Endothelial cell (in vitro differentiated cells): ENCODE measurements at regions not wholly inside any gene's neighbourhood (a gene's known extent, or its start where the extent isn't known, plus 50 kb on each side); places are given as distances from the start of the nearest gene placed in this dataset.

Experiments
- DNase-seq: peaks from one replicate; pipeline ENCODE4 v3.0.0; 2021; ENCODE audit warnings: low spot score
- H3K27ac Mint-ChIP-seq: one replicate; pipeline ENCODE4 v1.8.0; 2021; ENCODE audit warnings: mixed read lengths, inconsistent platforms; ENCODE audit not compliant: unreplicated experiment
- H3K27me3 Mint-ChIP-seq: one replicate; pipeline ENCODE4 v1.8.0; 2021; ENCODE audit warnings: mild to moderate bottlenecking, moderate library complexity, mixed read lengths, inconsistent platforms; ENCODE audit not compliant: unreplicated experiment
- H3K36me3 Mint-ChIP-seq: one replicate; pipeline ENCODE4 v1.8.0; 2021; ENCODE audit warnings: mild to moderate bottlenecking, low read depth, mixed read lengths, inconsistent platforms; ENCODE audit not compliant: unreplicated experiment
- H3K4me1 Mint-ChIP-seq: one replicate; pipeline ENCODE4 v1.8.0; 2021; ENCODE audit warnings: mild to moderate bottlenecking, mixed read lengths, inconsistent platforms; ENCODE audit not compliant: unreplicated experiment
- H3K4me3 Mint-ChIP-seq: one replicate; pipeline ENCODE4 v1.8.0; 2021; ENCODE audit warnings: mild to moderate bottlenecking, mixed read lengths, inconsistent platforms; ENCODE audit not compliant: unreplicated experiment
- H3K9me3 Mint-ChIP-seq: one replicate; pipeline ENCODE4 v1.8.0; 2021; ENCODE audit warnings: mixed read lengths, inconsistent platforms; ENCODE audit not compliant: unreplicated experiment
- TF ChIP-seq, protein P1 (sequence below): fragments of 200-600 bp; sonication (generic); IDR thresholded peaks from one replicate; pipeline ENCODE4 v1.5.0; 2021; ENCODE audit warnings: antibody characterized with exemption; ENCODE audit not compliant: unreplicated experiment

DNA sequence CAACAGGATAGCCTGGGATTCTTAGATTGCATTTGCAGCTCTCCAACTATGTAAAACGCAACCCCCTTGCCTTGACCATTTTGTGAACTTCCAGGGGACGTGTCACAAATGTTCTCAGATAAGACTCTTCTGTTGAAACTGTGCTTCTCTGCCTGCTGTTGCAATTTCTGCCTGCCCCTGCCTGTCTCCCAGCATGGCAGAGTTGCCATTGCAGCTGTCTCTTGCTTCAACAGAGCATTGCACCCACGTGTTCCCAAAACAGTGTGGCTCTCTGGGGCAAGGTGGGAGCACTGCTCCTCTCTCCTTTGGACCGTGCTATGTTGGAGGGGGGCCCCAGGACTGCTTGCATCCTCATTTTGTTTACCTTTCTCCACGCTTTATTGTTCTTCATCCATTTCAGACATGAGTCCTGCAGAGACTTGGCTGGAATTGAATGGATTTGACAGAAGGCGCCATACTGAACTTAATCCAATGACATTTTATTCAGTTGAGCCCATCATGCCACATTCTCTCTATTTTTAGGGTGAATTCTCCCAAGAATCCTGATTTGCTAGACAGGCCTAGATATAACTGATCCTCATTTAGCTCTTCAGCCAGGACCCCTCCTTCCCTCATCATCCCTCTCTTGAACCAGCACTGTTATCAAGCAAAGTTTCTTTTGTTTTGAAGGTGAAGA, 90.7 kb downstream of the MAT2B start:
- H3K27ac Mint-ChIP-seq: no peak overlapping the region
- DNase-seq: no peak
- H3K27me3 Mint-ChIP-seq: peaks cover 1% of the 10 kb centered on the region
- no peaks in the 10 kb centered on the region for H3K4me1 Mint-ChIP-seq
- no peaks in the 10 kb centered on the region for H3K36me3 Mint-ChIP-seq
- TF ChIP-seq, protein P1, sequence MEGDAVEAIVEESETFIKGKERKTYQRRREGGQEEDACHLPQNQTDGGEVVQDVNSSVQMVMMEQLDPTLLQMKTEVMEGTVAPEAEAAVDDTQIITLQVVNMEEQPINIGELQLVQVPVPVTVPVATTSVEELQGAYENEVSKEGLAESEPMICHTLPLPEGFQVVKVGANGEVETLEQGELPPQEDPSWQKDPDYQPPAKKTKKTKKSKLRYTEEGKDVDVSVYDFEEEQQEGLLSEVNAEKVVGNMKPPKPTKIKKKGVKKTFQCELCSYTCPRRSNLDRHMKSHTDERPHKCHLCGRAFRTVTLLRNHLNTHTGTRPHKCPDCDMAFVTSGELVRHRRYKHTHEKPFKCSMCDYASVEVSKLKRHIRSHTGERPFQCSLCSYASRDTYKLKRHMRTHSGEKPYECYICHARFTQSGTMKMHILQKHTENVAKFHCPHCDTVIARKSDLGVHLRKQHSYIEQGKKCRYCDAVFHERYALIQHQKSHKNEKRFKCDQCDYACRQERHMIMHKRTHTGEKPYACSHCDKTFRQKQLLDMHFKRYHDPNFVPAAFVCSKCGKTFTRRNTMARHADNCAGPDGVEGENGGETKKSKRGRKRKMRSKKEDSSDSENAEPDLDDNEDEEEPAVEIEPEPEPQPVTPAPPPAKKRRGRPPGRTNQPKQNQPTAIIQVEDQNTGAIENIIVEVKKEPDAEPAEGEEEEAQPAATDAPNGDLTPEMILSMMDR: no peak
- no peaks in the 10 kb centered on the region for H3K9me3 Mint-ChIP-seq
- no peak overlapping the region for H3K4me3 Mint-ChIP-seq

DNA sequence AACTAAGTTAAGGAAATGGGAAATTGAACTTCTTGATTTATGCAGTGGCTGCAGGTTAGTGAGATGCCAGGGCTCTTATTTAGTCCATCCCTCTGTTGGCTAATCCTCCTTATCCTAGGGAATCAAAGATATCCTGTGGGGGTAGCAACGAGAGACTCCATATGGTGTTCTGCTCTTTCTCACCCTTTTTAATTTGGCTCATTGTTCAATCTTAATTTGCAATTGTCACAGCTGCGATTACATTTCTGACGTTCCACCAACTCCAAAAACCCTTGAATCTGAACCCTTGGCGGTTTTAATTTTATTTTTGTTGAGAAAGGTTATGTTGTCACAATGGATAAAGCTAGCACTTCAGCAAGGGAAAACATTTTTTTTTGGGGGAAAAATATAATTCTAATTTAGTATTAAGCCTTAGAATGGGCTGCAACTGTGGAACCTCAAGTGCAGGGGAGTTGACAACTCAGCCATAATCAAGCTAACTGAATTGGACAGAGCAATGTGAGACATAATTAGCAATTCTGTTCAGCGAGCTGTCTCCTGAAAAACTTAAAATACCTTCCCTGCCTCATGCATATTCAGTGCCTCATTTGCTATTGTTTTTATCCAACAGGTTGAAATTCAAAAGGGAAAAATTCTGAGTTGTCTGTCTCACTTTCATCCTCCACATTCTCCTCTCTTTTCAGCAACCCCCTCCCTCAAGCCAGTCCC, 91.3 kb downstream of the MAT2B start:
- TF ChIP-seq, protein P1: no peak
- Mint-ChIP-seq H3K27ac (peak overlapping the region; percentile 38), H3K4me3 (no peak overlapping the region), H3K36me3 (no peaks in the 10 kb centered on the region), H3K9me3 (no peaks in the 10 kb centered on the region), H3K4me1 (no peaks in the 10 kb centered on the region), H3K27me3 (peaks cover 1% of the 10 kb centered on the region)
- no peak for DNase-seq

DNA sequence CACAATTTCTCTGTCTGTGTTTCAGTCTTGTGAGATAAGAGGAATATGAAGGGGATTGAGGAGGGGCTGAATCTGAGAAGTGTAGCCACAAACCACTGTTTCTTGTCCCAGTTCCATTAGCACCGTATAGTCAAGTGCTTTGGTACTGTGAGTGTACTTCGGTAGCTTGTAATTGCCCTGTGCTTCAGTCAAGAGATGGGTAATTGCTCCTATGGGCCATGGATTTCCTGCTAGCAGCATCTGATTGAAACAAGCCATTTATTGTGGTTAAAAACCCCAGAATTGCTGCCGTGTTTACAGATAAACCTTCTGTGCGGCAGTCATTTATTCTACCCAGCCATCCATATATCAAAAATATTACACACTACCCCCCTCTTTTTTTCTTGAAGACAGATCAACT, 98.6 kb downstream of the MAT2B start:
- Mint-ChIP-seq H3K9me3 (no peaks in the 10 kb centered on the region), H3K4me1 (no peaks in the 10 kb centered on the region), H3K27me3 (no peaks in the 10 kb centered on the region), H3K36me3 (no peaks in the 10 kb centered on the region), H3K27ac (no peak overlapping the region), H3K4me3 (no peak overlapping the region)
- TF ChIP-seq, protein P1: no peak
- DNase-seq: no peak

DNA sequence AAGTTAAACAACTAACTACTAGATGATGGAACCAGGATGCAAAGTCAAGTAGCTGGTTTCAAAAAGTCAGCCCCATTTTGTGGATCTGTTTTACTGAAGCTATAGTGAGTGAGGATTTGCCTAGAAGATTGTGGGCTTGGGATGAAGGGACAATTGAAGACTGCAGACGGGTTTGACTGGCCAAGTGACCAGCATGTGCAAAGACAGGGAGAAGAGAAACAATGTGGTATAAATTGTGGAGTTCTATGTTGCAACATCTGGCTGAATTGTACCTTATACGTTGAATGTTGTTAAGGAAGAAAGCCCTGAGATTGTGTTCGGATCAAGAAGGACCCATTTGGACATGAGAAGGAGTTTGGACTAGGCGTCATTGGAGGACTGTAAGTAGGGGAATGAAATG, 101.8 kb downstream of the MAT2B start:
- Mint-ChIP-seq H3K9me3 (no peaks in the 10 kb centered on the region), H3K4me1 (no peaks in the 10 kb centered on the region), H3K27me3 (no peaks in the 10 kb centered on the region), H3K4me3 (no peak overlapping the region), H3K36me3 (no peaks in the 10 kb centered on the region), H3K27ac (no peak overlapping the region)
- DNase-seq: no peak
- TF ChIP-seq, protein P1: no peak

DNA sequence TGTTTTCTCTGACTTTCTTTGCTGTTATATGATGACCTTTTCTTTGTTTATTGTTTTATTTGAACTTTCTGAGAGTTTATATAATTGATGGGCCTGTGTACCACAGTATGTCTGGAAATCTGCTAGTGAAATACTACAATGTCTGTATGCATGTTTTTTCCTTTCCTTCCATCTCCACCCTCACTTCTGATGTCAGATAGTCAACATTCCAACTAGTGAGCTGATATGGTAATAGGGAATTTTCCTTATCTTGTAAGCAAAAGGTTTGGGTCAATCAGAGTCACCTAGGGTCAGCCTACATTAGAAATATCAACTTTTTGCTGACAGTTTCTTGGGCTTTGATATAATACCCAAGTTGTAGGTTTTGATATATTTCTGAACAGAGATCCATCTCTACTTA, 103.2 kb downstream of the MAT2B start:
- H3K4me3 Mint-ChIP-seq: no peak overlapping the region
- H3K36me3 Mint-ChIP-seq: no peaks in the 10 kb centered on the region
- H3K27ac Mint-ChIP-seq: no peak overlapping the region
- no peaks in the 10 kb centered on the region for H3K4me1 Mint-ChIP-seq
- no peaks in the 10 kb centered on the region for H3K9me3 Mint-ChIP-seq
- no peaks in the 10 kb centered on the region for H3K27me3 Mint-ChIP-seq
- no peak for DNase-seq
- TF ChIP-seq, protein P1: no peak
